IgD-negative memory B cell (primary cell): ENCODE measurements at regions not wholly inside any gene's neighbourhood (a gene's known extent, or its start where the extent isn't known, plus 50 kb on each side); places are given as distances from the start of the nearest gene placed in this dataset.
"Not testable (repeated sequence)": the region's sequence is repeated elsewhere in the genome, so short reads cannot be mapped to it uniquely, and the experiment has no call there.

Experiments
- H3K27ac Mint-ChIP-seq, 3 donors: one replicate each; pipeline ENCODE4 v1.8.0; 2020 to 2022; ENCODE audit warnings: mild to moderate bottlenecking in 3 of 3, mixed read lengths in 3 of 3, moderate library complexity in 1 of 3
- H3K27me3 Mint-ChIP-seq: one replicate; pipeline ENCODE4 v1.8.0; 2021; ENCODE audit warnings: mixed read lengths
- H3K36me3 Mint-ChIP-seq: one replicate; pipeline ENCODE4 v1.8.0; 2020; ENCODE audit warnings: mild to moderate bottlenecking, mixed read lengths
- H3K4me1 Mint-ChIP-seq, 3 donors: one replicate each; pipeline ENCODE4 v1.8.0; 2020 to 2022; ENCODE audit warnings: mixed read lengths in 3 of 3, mild to moderate bottlenecking in 1 of 3
- H3K4me3 Mint-ChIP-seq, 4 donors: one replicate each; pipeline ENCODE4 v1.8.0; 2020 to 2022; ENCODE audit warnings: mild to moderate bottlenecking in 4 of 4, mixed read lengths in 4 of 4, moderate library complexity in 3 of 4
- H3K9me3 Mint-ChIP-seq, 3 donors: one replicate each; pipeline ENCODE4 v1.8.0; 2020 to 2021; ENCODE audit warnings: mixed read lengths in 3 of 3, mild to moderate bottlenecking in 1 of 3

DNA sequence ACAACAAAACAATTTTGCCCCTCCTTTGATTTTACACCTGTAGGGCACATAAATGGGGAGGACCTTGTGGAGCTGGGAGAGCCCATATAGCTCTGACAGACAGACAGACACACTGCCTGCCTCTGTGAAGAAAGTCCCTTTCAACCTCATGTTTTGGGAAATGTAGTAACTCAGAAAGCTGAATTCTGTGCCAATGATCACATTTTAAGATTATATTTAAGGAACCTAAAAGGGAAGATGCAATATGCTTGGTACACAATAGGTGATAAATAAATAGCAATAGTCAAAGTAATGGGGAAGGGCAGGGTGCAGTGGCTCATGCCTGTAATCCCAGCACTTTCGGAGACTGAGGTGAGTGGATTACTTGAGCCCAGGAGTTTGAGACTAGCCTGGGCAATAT lies 446.4 kb upstream of the ID2 start:
- H3K4me3 Mint-ChIP-seq, result peak overlapping the region in 1 of 4 donors; percentile 35
- no peak overlapping the region for H3K27ac Mint-ChIP-seq
- peaks cover 2% of the 10 kb centered on the region for H3K36me3 Mint-ChIP-seq
- H3K9me3 Mint-ChIP-seq, result no peaks in the 10 kb centered on the region
- peaks cover 5 to 13% (median 7%) of the 10 kb centered on the region in 3 donors for H3K4me1 Mint-ChIP-seq
- H3K27me3 Mint-ChIP-seq, result peaks cover 26% of the 10 kb centered on the region

- H3K36me3 Mint-ChIP-seq, result peaks cover 5% of the 10 kb centered on the region
Observed at GRCh38 chr2:8236391-8236790, 445.5 kb upstream of the ID2 start.

GRCh38 chr2:8238521-8239230 lies 443.2 kb upstream of the ID2 start:
- H3K27ac Mint-ChIP-seq, result no peak overlapping the region
- H3K4me3 Mint-ChIP-seq, result no peak overlapping the region

More at GRCh38 chr2:8236391-8236790, 445.5 kb upstream of the ID2 start:
- H3K27ac Mint-ChIP-seq, result no peak overlapping the region
- H3K4me1 Mint-ChIP-seq, result peaks cover 5 to 13% (median 7%) of the 10 kb centered on the region in 3 donors
- no peaks in the 10 kb centered on the region for H3K9me3 Mint-ChIP-seq
- H3K27me3 Mint-ChIP-seq, result peaks cover 25% of the 10 kb centered on the region
- no peak overlapping the region for H3K4me3 Mint-ChIP-seq

GRCh38 chr2:8239531-8240088 lies 442.2 kb upstream of the ID2 start:
- Mint-ChIP-seq H3K36me3 (peaks cover 5% of the 10 kb centered on the region), H3K4me1 (peaks cover 0 to 8% (median 6%) of the 10 kb centered on the region in 3 donors), H3K4me3 (no peak overlapping the region), H3K27ac (no peak overlapping the region), H3K9me3 (peaks cover 0 to 7% (median 6%) of the 10 kb centered on the region in 3 donors), H3K27me3 (peaks cover 24% of the 10 kb centered on the region)

More at GRCh38 chr2:8238521-8239230, 443.2 kb upstream of the ID2 start:
- Mint-ChIP-seq H3K4me1 (peaks cover 5 to 13% (median 9%) of the 10 kb centered on the region in 3 donors), H3K9me3 (peaks cover 0 to 7% (median 1%) of the 10 kb centered on the region in 3 donors), H3K27me3 (peaks cover 25% of the 10 kb centered on the region), H3K36me3 (peaks cover 5% of the 10 kb centered on the region)

DNA sequence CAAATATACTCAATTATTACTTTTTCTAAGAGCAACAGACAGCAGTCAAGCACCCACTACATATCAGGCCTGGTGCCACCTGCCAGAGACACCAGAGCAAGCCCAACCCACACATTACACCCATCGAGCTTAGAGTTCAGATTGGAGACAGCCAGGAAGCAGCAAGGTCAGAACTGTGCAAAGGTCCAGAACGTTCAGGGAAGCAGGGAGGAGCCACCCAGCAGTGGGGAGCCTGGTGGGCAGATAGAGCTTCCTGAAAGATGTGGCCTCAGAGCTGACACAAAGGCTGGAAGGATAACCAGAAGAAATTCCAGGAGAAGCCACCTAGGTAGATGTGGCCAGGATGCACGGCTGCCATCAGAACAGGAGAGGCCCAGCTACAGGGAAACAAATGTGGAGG lies 440.5 kb upstream of the ID2 start:
- peaks cover 0 to 2% (median 0%) of the 10 kb centered on the region in 3 donors for H3K4me1 Mint-ChIP-seq
- H3K9me3 Mint-ChIP-seq, result peaks cover 0 to 16% (median 12%) of the 10 kb centered on the region in 3 donors
- H3K27me3 Mint-ChIP-seq, result peaks cover 17% of the 10 kb centered on the region
- H3K36me3 Mint-ChIP-seq, result peaks cover 5% of the 10 kb centered on the region
- H3K4me3 Mint-ChIP-seq, result no peak overlapping the region
- no peak overlapping the region for H3K27ac Mint-ChIP-seq

DNA sequence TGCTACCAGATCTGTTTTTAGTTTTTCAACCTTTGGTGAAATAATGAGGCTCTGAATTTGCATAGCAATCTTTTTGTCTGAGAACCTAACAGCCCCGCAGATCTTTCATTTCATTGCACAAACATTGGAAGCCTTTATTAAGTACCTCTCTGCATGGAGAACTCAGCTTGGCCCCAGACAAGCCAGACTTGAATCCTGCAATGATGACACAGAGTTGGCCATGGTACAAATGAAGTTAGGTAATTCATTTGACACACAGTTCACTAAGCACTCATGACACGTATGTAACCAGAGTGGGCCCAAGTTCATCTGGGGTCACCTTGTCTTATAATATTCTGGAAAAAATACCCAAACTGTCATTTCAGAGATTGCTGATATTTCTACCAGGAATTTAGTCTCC lies 439.1 kb upstream of the ID2 start:
- Mint-ChIP-seq H3K36me3 (peaks cover 5% of the 10 kb centered on the region), H3K4me3 (no peak overlapping the region), H3K27ac (no peak overlapping the region), H3K9me3 (peaks cover 0 to 19% (median 13%) of the 10 kb centered on the region in 3 donors), H3K4me1 (peaks cover 0 to 2% (median 0%) of the 10 kb centered on the region in 3 donors), H3K27me3 (peaks cover 15% of the 10 kb centered on the region)

- H3K36me3 Mint-ChIP-seq, result peaks cover 5% of the 10 kb centered on the region
- no peak overlapping the region for H3K4me3 Mint-ChIP-seq
- H3K27ac Mint-ChIP-seq, result no peak overlapping the region
- H3K9me3 Mint-ChIP-seq, result peaks cover 0 to 19% (median 13%) of the 10 kb centered on the region in 3 donors
- H3K4me1 Mint-ChIP-seq, result peaks cover 0 to 6% (median 6%) of the 10 kb centered on the region in 3 donors
- peaks cover 11% of the 10 kb centered on the region for H3K27me3 Mint-ChIP-seq
Observed at GRCh38 chr2:8243748-8244400, 438.0 kb upstream of the ID2 start.

DNA sequence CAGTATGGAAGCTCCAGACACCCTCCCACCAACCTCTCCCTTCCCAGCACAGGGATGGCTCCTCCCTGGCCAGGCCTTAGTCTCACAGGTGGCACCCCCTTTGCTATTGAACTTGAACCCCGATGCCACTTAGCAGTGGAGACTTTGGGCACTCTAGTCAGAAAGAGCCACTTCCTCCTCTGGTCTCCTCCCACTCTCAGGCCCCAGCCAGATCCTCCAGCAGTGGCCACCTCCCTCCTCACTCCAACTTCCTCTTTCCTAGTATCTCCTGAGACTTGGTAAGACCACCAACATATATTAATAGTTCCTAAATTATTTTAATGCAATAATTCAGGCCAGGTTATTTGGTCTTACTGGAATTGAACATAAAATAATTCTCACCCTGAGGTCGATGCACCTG lies 437.2 kb upstream of the ID2 start:
- Mint-ChIP-seq H3K4me3 (peak overlapping the region in 1 of 4 donors; percentile 60), H3K36me3 (peaks cover 5% of the 10 kb centered on the region), H3K27me3 (peaks cover 11% of the 10 kb centered on the region), H3K4me1 (peaks cover 0 to 6% (median 6%) of the 10 kb centered on the region in 3 donors), H3K27ac (no peak overlapping the region), H3K9me3 (peaks cover 0 to 19% (median 13%) of the 10 kb centered on the region in 3 donors)

DNA sequence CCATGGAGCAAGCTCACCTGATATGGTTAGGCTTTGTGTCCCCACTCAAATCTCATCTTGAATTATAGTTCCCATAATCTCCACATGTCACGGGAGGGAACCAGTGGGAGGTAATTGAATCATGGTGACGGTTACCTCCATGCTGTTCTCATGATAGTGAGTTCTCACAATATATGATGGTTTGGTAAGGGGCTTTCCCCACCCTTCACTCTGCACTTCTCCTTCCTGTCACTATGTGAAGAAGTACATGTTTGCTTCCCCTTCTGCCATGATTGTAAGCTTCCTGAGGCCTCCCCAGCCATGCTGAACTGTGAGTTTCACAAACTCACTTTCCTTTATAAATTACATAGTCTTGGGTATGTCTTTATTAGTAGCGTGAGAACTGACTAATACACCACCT lies 435.7 kb upstream of the ID2 start:
- H3K27ac Mint-ChIP-seq, result no peak overlapping the region

GRCh38 chr2:8247905-8248622 lies 433.8 kb upstream of the ID2 start:
- Mint-ChIP-seq H3K4me1 (peaks cover 0 to 6% (median 6%) of the 10 kb centered on the region in 3 donors), H3K27me3 (peaks cover 15% of the 10 kb centered on the region), H3K27ac (no peak overlapping the region)

More for the DNA sequence above, 435.7 kb upstream of the ID2 start:
- Mint-ChIP-seq H3K4me1 (peaks cover 0 to 6% (median 6%) of the 10 kb centered on the region in 3 donors), H3K9me3 (peaks cover 0 to 26% (median 13%) of the 10 kb centered on the region in 3 donors), H3K27me3 (peaks cover 6% of the 10 kb centered on the region), H3K4me3 (no peak overlapping the region), H3K36me3 (no peaks in the 10 kb centered on the region)

GRCh38 chr2:8248623-8248957 lies 433.3 kb upstream of the ID2 start:
- no peak overlapping the region for H3K4me3 Mint-ChIP-seq
- H3K36me3 Mint-ChIP-seq, result no peaks in the 10 kb centered on the region
- peaks cover 15% of the 10 kb centered on the region for H3K27me3 Mint-ChIP-seq
- H3K9me3 Mint-ChIP-seq, result peaks cover 0 to 20% (median 14%) of the 10 kb centered on the region in 3 donors
- H3K4me1 Mint-ChIP-seq, result peaks cover 0 to 6% (median 4%) of the 10 kb centered on the region in 3 donors
- H3K27ac Mint-ChIP-seq, result no peak overlapping the region

More at GRCh38 chr2:8247905-8248622, 433.8 kb upstream of the ID2 start:
- peaks cover 0 to 26% (median 15%) of the 10 kb centered on the region in 3 donors for H3K9me3 Mint-ChIP-seq
- H3K4me3 Mint-ChIP-seq, result no peak overlapping the region
- no peaks in the 10 kb centered on the region for H3K36me3 Mint-ChIP-seq

- H3K27me3 Mint-ChIP-seq, result peaks cover 16% of the 10 kb centered on the region
- no peaks in the 10 kb centered on the region for H3K36me3 Mint-ChIP-seq
- peaks cover 0 to 6% (median 4%) of the 10 kb centered on the region in 3 donors for H3K4me1 Mint-ChIP-seq
- no peak overlapping the region for H3K4me3 Mint-ChIP-seq
- no peak overlapping the region for H3K27ac Mint-ChIP-seq
- peaks cover 0 to 19% (median 9%) of the 10 kb centered on the region in 3 donors for H3K9me3 Mint-ChIP-seq
Observed at GRCh38 chr2:8249141-8249540, 432.7 kb upstream of the ID2 start.

DNA sequence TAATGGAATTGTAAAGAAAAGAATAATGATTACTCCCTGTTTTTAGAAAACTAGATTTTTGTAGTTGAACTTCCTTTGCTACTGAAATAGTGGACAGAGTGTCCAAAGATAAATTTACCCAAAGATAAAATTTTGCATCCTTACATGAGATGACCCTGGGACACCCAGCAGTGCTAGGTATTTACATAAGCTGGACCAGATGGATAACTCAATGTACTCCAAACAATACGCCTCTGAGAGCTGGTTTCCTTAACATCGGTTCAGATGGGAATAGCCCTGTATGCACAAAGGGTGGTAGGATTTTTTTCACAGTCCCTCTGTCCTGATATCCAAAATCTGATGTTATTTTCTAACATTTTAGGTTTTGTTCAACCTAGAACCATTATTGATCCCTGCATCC lies 432.1 kb upstream of the ID2 start:
- peaks cover 20% of the 10 kb centered on the region for H3K27me3 Mint-ChIP-seq
- no peak overlapping the region for H3K27ac Mint-ChIP-seq
- no peak overlapping the region for H3K4me3 Mint-ChIP-seq
- H3K9me3 Mint-ChIP-seq, result peaks cover 0 to 19% (median 8%) of the 10 kb centered on the region in 3 donors
- no peaks in the 10 kb centered on the region for H3K36me3 Mint-ChIP-seq
- H3K4me1 Mint-ChIP-seq, result peaks cover 0 to 6% (median 4%) of the 10 kb centered on the region in 3 donors

- not testable (repeated sequence) for H3K27ac Mint-ChIP-seq, H3K36me3 Mint-ChIP-seq, H3K4me1 Mint-ChIP-seq, H3K4me3 Mint-ChIP-seq
- H3K27me3 Mint-ChIP-seq, result peaks cover 26% of the 10 kb centered on the region
- peaks cover 0 to 18% (median 8%) of the 10 kb centered on the region in 3 donors for H3K9me3 Mint-ChIP-seq
Observed at GRCh38 chr2:8250290-8250689, 431.6 kb upstream of the ID2 start.

DNA sequence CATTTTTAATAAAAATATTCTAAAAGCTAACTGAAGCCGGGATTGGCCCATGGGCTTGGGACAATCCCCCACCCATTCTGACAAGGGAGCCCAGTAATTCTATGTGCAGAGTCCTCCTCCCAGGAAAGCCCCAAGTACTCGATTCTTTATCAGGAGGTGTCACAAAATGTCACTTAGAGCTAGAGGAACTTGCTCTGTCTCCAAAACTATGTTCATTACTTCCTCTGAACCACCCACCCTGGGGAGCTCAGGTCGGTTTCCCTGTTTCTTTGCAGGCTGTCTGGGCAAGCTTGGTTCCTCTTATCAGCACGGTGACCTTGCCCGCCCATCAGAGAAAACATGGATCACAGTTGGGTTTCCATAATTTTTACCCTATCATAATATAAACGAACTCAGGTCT lies 430.6 kb upstream of the ID2 start:
- H3K27ac Mint-ChIP-seq, result no peak overlapping the region
- peaks cover 26% of the 10 kb centered on the region for H3K27me3 Mint-ChIP-seq
- H3K36me3 Mint-ChIP-seq, result no peaks in the 10 kb centered on the region
- no peak overlapping the region for H3K4me3 Mint-ChIP-seq
- H3K9me3 Mint-ChIP-seq, result peaks cover 0 to 10% (median 3%) of the 10 kb centered on the region in 3 donors
- peaks cover 0 to 6% (median 4%) of the 10 kb centered on the region in 3 donors for H3K4me1 Mint-ChIP-seq
